Posterior vena cava (tissue), 2 donors: ENCODE measurements at regions not wholly inside any gene's neighbourhood (a gene's known extent, or its start where the extent isn't known, plus 50 kb on each side); places are given as distances from the start of the nearest gene placed in this dataset.
A peak's percentile ranks its signal among the peaks of the same experiment; 100 is the strongest.

ENCODE experiments used
- DNase-seq: peaks from one replicate; pipeline ENCODE4 v3.0.0-alpha.2; 2020; ENCODE audit warnings: low spot score
- intact Hi-C, 2 donors: fragments of 100-400 bp; cut with DNase I; formaldehyde crosslinking; loops; one replicate each; pipeline versions ENCODE4 v1.14.1 to v1.14.2; 2022 to 2023
- donor health status: DM: yes; HTN: yes; CAD: no.
- donor health status: DM: yes; HTN: yes; CAD: no.

DNA sequence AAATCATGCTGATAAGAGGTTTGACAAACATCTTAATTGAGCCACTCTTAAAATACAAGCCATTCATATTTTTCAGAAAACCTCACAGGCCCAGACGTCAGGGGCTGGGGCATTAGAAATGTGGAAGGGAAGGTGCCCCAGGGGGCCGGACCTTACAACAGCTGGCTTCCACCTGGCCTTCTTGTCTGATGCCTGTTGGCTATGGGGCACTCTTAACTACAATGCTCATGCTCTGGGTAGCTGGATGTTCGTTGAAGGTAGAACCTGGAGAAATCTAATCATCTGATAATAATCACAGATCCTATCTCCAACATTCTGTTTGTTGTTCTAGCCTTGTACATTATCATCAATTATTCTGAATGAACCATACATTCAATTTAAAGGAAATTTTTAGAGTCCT lies 156.9 kb upstream of the SOX11 start:
- DNase-seq, result no peak
- intact Hi-C loops, result no loop called here

DNA sequence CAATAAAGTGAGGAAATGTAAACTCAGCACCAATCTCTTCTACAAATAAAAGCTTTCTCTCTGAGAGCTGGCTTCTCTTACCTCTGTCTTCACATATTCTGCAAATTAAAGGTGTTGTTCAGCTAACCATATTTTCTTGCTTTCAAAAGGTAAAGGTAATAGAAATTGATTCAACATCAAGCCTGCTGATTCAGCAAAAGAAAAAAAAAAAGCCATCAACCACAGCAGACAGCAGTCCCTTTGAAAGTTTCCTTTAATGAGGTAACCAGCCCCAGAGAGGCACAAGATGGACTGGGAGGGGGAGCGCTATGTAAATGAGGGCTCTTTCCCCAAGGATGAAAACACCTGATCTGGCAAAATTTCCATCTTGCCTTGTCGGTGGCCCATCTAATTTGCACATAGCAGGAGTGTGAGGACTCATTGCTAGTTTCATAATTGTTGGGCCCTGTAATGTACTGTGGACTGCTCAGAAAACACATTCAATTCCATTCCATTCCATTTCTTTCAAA lies 154.9 kb upstream of the SOX11 start:
- no peak for DNase-seq
- intact Hi-C loops, result no loop called here

DNA sequence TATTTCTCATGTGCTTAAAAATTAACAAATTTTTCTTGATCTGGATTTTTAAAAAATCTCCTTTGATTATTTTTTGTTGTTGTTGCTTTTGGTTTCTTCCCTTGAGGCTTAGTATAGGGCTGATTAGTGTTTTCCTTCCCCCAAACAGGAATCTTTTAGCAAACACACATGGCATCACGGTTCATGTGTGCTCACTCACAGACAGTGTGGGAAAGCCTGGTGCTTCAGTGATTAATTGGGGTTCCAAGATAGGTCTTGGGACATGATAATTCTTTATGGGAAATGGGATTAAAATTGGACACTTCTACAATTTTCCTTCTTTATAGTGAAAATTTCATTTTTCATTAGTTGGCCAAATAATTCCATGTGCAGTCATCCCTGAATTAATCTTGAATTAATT lies 153.9 kb upstream of the SOX11 start:
- intact Hi-C loops, result no loop called here
- DNase-seq, result no peak

DNA sequence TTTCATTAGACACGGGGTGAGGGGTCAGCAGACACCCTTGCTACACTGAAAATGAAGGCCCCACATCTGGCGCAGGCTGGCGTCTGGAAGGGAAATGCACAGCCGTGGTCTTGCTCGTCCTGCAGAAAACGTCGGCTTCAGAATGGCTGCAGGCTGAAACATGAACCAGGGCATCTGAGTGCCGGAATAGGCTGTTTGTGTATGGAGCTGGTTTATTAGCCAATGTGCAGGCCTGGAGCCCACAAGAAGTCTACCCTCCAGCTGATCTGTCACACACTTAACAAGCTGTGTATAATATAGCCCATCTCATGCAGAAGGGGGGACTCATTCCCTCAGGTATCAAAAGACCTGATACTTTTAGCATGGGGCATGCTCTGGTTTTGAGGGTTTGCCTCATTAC lies 153.4 kb upstream of the SOX11 start:
- no peak for DNase-seq
- intact Hi-C loops, result no loop called here

DNA sequence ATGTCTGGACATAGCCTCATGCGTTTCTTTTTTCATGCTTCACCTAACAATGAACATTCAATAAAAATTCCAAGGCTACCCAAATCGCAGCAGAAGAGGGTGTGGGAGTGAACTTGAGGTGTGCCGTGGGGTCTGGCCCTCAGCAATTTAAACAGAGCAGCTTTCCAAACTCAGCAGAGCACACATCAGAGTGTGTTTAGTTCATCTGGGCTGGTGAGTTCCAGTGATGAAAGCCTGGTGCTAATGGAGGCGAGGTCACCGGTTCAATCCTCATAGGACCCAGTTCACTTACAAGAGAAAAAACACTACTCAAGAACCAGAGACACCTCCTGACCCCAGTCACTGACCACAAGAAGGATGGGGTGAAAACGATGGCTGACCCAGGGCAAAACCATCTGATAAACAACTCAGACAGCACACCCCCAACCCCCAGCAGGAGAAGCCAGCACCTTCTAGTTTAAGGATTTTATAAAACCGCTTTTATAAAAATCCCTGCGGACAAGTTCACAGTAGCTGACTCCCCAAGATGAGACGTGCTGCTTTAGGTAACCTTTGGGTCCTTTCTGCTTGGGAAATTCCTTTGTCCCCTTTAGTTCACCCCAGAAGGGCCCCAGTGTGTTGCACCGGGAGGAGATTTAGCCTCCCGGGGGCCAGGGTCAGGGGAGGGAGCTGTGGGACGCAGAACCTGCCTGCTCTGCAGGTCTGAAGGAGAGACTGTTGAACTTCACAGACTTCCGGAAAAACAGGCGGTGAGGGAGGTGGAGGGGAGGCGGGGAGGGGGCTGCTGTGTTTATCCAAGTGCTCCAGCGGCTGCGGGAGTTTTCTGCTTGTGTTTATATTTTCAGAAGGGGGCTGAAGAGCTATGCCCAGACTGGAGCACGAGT lies 152.7 kb upstream of the SOX11 start:
- intact Hi-C loops, result no loop called here
- DNase-seq, result no peak

DNA sequence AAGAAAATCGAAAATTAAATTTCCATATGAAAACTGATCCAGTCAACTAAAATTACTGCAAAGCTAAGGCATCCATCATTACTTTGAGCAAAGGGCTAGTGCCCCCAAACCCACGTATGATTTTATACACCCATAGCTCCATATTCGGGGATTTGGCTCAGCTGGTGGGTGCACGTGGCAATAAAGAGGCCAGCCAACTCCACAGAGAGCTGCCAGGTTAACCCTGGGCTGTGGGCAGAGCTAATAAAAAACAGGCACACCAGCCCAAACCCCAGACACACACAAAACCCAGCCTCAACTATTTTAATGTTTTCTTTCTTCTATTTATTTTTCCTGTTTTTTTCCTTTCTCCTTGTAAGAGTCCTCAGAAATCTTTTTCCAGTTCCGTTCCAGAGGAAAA lies 151.3 kb upstream of the SOX11 start:
- DNase-seq, result no peak
- intact Hi-C loops, result no loop called here

DNA sequence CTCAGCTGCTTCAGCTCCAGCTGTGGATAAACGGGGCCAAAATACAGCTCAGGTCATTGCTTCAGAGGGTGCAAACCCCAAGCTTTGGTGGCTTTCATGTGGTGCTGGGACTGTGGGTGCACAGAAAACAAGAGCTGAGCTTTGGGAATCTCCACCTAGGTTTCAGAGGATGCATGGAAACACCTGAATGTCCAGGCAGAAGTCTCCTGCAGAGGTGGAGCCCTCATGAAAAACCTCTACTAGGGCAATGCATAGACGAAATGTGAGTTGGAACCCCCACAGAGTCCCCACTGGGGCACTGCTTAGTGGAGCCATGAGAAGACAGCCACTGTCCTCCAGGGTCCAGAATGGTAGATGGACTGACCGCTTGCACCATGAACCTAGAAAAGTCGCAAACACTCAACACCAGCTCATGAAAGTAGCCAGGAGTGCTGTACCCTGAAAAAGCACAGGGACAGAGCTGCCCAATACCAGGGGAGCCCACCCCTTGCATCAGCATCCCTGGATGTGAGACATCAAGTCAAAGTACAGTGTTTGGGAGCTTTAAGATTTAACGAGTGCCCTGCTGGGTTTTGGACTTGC lies 147.9 kb upstream of the SOX11 start:
- intact Hi-C loops, result no loop called here
- DNase-seq, result no peak

DNA sequence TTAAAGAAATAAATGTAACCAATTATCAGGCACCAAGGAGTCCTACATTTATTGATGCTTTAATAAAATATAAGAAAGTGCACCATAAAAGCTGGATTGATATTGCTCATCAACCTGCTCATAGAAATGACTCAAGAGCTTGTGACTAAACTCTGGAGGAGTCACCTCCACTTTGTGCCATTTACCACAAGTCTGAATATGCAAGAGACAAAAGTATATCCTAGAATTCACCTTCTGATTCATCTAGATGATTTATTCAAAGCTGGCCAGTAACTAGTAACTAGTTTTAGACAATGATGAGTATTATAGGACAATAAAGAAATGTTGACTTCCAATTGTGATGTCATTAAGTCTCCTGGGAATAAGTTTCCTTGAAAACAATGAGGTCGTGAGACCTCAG lies 146.0 kb upstream of the SOX11 start:
- intact Hi-C loops, result no loop called here
- no peak for DNase-seq

DNA sequence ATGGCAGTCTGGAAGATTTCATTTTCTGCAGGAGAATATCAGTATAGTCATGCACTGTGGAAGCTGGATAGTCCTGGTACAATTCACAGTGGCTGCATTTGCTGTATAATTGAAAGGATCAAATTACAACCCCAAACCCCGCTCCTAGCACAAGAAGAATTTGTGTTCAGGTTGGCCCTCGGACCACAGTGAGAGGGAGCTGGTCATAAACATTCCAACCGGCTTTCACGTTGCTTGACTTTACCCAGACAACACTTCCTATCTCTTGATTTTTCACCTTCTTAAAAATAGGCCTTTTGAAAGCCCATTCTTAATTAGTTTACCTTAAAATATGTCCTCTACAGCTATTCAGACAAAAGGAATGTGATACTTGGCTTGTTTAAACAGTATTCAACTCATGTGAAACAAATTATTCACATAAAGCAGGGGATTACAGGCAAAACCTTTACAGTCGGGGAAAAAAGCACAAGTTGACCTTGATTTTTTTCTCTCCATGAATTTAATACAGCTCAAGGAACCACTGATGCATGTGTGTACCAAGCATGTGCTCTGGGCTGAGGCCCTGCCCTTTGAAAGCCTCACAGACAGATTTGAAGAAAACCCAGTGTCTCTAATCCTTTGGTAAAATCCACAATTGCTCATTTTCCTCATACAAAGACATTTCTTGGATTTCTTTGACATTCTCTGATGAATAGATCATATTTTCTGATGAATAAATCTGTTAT lies 143.0 kb upstream of the SOX11 start:
- DNase-seq, result no peak
- intact Hi-C loops, result no loop called here

DNA sequence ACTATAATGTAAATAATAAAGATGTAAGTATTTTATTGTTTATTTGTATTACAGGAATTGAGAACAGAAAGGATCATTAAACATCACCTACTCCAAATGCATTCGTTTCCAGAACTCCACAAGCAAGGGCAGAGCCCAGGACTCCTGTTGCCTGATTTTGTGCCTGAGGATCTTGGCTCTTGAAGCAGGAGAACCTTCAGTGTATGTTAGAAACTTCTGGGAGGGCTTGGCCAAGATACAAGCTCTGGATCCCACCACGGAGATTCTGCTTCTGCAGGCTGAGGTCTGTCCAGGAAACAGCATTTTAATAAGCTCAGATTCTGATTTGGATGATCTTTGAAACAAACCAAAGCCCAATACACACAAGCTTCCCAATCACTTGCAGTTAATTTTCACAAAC lies 142.4 kb upstream of the SOX11 start:
- intact Hi-C loops, result no loop called here
- DNase-seq, result no peak

DNA sequence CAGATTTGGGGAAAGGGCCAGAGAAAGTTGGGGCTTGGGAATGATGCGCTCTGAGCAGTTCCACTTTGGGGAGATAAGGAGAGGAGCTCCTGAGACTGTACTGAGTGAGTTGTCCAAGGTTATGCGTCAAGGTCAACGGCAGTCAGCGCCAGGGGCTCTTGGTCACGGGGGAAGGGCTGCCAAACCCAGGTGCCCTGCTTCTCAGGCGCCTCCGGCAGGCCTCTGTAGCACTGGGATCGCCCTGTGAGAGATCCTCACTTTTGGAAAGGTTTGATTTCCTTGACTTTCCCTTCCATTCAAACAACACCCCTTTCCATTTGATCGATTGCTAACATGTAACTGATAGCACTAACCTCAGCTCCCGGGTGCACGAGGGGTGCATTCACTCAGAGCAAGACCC lies 136.5 kb upstream of the SOX11 start:
- intact Hi-C loops, result no loop called here
- DNase-seq, result no peak

DNA sequence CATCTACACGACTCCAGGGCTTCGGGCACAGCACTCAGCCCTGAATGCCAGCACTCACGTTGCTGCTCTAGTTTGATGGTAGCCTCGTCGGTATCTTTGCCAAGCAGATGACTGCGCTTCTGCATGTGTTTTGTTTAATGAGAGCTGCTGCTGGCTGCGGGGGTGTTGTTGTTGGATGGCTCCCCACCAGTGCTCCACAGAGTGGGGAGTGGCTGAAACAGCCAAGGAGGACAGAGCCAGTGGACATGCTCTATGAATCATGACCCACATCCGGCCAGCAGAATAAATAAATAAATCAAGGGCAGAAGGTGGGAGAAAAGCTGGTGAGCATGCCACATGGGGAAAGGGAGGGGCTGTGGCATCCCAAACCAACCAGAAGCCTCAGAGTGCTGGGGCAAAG lies 131.2 kb upstream of the SOX11 start:
- intact Hi-C loops, result no loop called here

DNA sequence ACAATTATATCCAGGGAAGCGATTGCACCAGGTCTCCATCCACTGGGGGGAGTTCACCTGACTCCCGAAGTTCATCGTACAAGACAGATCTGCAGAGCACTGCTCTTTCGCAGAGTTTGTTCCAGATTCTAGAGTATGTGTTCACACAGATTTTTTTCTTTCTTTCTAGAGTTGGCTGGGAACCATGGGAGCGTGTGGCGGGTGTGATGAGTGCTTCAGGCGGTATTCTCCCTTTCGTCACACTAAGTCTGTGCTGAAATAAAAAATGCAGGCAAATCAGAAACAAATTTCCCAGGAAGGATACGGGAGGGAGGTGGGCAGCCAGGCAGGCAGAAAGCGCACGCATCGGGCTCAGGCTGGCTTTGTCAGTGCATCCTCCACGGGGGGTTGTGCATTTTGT lies 129.8 kb upstream of the SOX11 start:
- no peak for DNase-seq
- intact Hi-C loops, result no loop called here

More for the DNA sequence above, 131.2 kb upstream of the SOX11 start:
- DNase-seq, result peak; percentile 86

DNA sequence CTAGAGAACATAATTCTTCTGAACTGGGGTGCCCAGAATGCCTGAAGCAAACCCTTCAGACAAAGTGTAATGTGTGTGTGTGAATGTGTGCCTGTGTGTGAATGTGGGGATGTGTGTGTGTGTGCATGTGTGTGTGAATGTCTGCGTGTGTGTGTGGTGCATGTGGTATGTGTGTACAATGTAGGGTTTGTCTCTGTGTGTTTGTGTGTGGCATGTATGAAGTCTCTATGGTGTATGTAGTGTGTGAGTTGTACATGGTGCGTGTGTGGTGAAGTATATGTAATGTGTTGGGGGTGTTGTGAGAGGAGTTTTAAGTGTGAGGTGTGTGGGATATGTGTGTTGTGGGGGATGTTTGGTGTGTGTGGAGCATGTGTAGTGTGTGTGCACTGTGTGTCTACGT lies 129.3 kb upstream of the SOX11 start:
- DNase-seq, result no peak
- intact Hi-C loops, result no loop called here

DNA sequence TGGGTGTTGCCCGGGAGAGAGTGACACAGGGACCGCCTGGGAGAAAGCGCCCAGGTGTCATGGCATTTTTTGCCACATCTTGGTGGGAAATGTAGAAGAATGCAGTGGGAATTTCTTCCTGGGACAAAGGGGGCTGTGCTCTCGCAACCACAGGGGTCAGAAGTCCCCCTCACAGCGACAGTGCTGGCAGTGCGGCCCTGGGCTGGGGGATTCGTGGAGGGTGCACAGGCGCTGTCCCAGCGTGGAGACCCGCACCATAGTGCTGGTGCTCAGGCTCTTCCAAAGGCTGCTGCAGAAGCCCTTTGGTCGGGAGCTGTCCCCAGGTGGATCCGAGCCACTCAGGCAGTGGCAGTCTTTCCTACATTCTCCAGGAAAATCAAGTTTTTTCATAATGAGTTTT lies 128.8 kb upstream of the SOX11 start:
- intact Hi-C loops, result no loop called here
- no peak for DNase-seq

DNA sequence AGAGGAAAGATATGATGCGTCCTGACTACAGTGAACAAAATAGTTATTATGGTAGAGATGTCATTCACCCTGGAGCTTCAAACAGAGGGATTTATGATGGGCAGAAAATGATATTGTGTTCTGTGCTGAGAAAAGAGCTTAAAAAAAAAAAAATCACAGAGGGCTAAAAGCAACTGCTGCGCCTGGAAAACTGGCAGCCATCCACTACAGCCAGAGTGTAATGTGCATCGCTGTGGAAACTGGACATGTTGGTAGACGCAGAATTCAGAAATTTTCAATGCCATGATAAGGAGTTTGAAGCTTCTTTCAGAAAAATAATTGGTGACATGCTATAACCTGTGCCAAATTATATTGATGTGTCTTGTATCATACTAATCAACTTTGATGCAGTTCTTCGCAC lies 122.9 kb upstream of the SOX11 start:
- no peak for DNase-seq
- intact Hi-C loops, result no loop called here

DNA sequence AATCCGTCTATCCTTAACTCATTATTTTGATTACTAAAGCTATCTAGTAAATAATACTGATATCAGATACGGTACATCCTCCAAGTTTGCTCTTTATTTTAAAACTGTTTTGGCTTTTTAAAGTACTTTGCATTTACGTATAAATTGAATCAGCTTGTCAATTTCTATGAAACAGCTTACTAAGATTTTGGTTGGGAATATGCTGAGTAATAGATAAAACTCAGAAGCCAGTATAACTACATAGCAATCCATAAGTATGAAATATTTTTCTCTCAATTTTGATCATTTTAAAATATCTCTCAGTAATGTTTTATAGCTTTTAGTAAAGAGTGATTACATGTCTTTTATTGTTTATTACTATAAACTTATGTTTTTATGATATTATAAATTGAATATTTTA lies 116.2 kb upstream of the SOX11 start:
- DNase-seq, result no peak
- intact Hi-C loops, result no loop called here

DNA sequence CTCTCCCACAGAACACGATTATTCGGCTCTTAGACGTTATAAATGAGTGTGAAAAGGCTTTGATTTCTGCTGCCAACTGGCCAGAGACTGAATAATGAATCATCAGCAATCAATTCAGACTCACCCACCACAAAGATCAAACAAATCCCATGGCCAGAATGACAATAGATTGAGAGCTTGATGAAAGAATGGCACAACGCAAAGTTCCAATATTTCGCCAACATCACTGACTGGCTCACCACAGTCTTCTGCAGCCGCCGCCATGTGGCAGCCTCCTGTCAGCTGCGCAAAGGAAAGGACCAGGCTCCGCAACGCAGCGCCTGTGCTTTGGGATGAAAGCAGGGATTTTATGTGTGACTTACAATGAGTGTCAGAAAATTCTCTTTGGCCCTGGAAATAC lies 104.4 kb upstream of the SOX11 start:
- intact Hi-C loops, result no loop called here

DNA sequence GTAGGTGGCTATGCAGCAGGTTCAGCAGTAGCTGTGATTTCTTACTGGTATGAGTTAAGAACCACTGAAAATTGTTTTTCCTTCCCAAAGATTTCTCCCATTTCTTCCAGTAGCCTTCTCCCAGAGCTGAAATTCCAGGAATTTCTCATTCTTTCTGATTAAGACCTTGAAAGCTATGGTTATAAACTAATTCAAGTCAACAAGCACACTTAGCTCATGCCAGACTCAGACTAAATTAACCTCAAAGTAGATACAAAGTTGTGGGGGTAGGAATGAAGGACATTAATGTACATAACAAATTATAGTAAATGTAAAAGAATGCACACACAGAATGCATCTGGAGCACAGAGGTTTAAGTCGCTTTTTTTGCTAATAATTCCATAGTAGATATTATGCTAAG lies 103.6 kb upstream of the SOX11 start:
- DNase-seq, result no peak
- intact Hi-C loops, result no loop called here

More for the DNA sequence above, 104.4 kb upstream of the SOX11 start:
- DNase-seq, result no peak

DNA sequence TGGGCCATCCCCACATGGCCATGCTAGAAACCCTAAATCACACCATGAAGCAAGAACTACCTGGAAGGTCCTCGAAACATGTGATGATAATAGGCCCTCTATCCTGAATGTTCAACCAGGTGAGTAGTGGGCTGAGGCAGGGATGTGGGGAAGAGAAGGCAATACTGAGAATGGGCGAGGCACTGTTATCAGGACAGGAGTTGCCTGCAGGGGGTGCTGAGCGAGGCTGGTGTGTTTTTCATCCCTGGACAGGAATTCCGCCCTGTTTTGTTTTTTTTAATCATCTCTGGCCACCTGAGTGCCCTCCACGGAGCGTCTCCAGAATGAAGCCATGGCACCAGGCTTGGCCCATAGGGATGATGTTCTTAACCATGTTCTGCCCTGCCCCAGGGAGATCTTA lies 103.0 kb upstream of the SOX11 start:
- DNase-seq, result no peak
- intact Hi-C loops, result loop anchor here in 1 of 2 donors (1.0 kb wide), 1 partner anchor 29 kb away; no protein-coding TSS in a partner anchor
